ENCODE measurements at regions not wholly inside any gene's neighbourhood (a gene's known extent, or its start where the extent isn't known, plus 50 kb on each side); places are given as distances from the start of the nearest gene placed in this dataset.

DNA sequence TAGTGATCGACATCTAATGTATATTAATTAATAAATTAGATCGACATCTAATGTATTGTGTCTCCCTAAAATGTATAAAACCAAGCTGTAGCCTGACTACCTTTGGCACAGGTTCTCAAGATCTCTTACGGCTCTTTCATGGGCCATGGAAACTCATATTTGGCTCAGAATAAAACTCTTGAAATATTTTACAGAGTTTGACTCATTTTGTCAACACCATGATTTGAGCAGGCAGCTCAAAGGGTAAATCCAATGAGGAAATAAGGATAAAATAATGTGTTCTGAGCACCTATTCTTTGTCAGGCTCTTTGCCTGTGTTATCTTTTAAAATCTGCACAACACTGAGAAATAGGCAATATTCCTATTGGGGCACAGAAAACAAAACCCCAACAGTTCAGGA, 223.4 kb upstream of the DUSP10 start:
- TF ChIP-seq EZH2phosphoT487 (IDR thresholded peaks at IDR 0.05; ENCODE audit: insufficient read depth, low read depth) (no peak), EZH2 (IDR thresholded peaks at IDR 0.05; ENCODE audit: insufficient read depth, poor library complexity, severe bottlenecking) (no peak)

All from GM23248 (cell line).